HG03469 (cell line): ENCODE measurements at regions not wholly inside any gene's neighbourhood (a gene's known extent, or its start where the extent isn't known, plus 50 kb on each side); places are given as distances from the start of the nearest gene placed in this dataset.
"Not testable (repeated sequence)": the region's sequence is repeated elsewhere in the genome, so short reads cannot be mapped to it uniquely, and the experiment has no call there.

Source experiments
- ATAC-seq: cut with Tn5 transposase; IDR thresholded peaks from one replicate; pipeline ENCODE4 v1.9.1; 2021; ENCODE audit warnings: mild to moderate bottlenecking, moderate library complexity, moderate number of reproducible peaks; ENCODE audit not compliant: unreplicated experiment

DNA sequence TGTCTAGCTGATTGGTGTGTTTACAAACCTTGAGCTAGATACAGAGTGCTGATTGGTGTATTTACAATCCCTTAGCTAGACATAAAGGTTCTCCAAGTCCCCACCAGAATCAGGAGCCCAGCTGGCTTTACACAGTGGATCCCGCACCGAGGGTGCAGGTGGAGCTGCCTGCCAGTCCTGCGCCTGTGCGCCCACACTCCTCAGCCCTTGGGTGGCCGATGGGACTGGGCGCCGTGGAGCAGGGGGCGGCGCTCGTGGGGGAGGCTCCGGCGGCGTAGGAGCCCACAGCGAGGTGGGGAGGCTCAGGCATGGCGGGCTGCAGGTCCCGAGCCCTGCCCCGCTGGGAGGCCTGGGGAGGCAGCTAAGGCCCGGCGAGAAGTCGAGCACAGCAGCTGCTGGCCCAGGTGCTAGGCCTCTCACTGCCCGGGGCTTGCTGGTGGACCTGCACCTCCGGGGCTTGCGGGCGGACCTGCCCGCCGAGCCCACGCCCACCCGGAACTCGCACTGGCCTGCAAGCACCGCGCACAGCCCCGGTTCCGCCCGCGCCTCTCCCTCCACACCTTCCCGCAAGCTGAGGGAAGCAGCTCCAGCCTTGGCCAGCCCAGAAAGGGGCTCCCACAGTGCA is 51.0 kb upstream of the CDYL start:
- ATAC-seq = not testable (repeated sequence)

DNA sequence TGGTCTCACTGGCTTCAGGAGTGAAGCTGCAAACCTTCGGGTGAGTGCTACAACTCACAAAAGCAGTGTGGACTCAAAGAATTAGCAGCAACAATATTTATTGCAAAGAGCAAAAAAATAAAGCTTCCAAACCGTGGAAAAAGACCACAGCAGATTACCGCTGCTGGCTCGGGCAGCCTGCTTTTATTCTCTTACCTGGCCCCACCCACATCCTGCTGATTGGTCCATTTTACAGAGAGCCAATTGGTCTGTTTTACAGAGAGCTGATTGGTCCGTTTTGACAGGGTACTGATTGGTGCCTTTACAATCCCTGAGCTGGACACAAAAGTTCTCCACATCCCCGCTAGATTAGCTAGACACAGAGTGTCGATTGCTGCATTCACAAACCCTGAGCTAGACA is 51.5 kb upstream of the CDYL start:
- ATAC-seq = not testable (repeated sequence)

DNA sequence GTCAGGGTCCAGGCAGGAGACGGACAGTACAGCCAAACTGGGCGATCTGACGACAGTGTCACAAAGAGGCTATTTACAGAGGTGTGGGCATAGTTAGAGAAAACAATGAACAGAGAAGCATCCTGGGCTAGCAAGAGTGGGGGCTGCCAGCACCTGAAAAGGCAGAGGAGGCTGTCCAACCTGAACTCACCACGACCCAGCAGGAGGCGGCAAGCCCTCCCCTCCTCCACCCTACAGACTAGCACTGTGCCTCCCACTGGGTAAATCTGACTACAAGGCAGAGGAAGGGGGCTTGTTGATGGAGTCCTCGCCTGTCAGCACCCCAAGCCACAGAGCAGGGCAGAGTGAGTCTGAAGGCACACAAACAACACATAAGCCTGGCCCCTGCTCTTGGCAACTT is 52.8 kb upstream of the CDYL start:
- no peak for ATAC-seq

DNA sequence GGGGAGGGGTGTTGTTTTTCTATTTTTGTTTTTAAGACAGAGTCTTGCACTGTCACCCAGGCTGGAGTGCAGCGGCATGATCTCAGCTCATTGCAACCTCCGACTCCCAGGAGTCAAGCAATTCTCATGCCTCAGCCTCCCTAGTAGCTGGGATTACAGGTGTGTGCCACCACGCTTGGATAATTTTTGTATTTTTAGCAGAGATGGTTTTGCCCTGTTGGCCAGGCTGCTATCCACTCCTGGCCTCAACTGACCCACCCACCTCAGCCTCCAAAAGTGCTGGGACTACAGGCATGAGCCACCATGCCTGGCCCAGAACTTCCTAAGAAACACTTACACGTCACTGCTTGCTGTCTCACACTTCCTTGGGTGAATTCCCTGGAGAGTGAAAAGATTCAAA is 54.8 kb upstream of the CDYL start:
- ATAC-seq = not testable (repeated sequence)

DNA sequence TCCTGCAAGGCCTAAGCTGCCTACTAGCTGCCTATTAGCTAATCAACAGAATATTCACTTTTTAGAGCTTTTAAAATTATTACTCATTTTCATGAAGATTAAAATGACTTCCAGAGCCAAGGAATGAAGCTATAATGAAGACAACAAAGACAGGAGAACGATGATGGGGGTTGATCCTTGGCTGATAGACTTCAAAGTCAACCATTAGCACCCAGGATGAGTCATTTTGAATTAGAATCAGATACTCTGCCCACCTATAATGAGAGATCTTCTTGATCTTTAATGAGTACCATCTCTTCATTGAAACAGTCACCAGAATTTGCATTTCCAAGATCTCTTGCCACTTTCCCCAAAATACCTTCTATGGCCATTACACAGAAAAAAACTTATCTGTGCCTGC is 56.7 kb upstream of the CDYL start:
- no peak for ATAC-seq

DNA sequence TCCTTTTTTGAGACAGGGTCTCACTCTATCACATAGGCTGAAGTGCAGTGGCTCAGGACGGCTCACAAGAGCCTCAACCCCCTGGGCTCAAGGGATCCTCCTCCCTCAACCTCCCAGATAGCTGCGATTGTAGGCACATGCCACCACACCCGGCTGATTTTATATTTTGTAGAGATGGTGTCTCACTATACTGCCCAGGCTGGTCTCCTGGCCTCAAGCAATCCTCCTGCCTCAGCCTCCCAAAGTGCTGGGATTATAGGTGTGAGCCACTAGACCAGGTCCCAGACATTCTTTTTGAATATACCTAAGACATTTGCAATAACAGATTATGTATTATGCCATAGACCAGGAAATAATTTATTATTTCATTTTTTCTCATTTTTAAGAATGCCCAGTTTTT is 58.3 kb upstream of the CDYL start:
- no peak for ATAC-seq

DNA sequence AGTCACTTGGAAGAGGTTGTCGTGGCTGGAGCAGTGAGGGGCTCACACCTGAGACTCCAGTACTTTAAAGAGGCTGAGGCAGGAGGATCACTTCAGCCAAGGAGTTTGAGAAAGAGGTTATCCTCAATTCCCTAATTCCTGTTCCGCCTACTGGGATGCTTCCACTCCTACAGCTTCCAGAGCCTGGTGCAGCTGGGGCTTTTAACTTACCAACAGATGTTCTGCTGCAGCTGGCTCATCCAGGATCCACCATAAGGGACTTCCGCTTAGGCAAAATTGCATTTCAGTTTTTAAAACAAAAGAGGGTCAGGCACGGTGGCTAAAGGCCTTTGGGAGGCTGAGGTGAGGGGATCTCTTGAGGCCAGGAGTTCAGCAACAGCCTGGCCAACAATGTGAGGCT is 59.1 kb upstream of the CDYL start:
- no peak for ATAC-seq

DNA sequence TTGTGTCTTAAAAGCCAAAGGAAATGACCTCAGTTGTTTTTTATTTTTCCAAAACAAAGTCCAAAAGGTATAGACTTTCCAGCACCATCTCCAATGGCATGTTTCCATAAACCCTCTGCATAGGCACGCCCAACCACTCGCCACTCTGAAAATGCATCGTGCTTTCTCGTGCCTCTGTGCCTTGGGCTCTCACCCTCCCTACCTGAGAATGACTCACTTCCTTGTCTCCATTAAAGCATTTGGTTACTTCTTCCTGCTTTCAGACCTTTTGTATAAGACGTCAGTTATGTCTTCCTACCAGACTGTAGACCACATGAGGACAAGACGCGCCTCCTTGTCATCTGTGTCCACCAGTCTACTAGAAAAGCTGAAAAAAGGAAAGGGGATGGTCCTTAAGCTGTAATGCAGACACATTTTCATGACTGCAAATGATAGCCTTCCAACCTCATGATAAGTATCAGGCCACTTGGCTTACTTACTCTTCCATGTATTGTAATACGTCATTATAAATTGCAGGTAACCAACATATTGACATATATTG is 61.2 kb upstream of the CDYL start:
- no peak for ATAC-seq

DNA sequence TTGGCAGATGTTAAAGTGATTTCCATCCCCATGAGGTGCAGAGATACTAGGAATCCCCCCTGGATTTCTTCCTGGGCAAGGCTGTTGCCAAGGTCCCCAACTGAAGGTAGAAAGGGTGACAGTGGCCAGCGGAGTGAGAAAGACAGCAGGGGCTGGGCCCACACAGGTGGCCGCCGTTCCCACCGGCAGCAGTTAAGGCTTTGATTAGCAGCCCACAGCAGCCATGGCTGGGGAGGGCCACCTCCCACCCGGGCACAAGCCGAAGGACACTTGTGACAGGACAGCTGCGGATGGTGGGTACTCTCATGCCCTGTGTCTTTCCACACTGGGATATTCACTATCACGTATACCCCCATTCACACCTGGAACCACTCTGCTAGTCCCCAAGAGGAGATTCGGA is 63.9 kb upstream of the CDYL start:
- ATAC-seq = no peak

DNA sequence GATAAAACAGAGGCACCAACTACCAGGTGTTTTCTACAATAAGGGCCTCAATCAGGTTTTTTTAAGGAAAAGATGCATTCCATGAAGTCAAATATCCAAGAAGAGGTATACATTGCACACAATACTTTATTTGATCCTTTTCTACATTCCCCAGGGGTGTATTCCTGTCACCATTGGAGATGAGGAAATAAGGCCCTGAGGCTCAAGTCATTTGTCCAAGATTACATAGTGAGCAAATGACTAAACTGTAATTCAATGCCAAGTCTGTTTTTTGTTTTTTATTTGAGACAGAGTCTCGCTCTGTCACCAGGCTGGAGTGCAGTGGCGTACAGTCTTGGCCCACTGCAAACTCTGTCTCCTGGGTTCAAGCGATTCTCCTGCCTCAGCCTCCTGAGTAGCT is 69.2 kb upstream of the CDYL start:
- no peak for ATAC-seq

DNA sequence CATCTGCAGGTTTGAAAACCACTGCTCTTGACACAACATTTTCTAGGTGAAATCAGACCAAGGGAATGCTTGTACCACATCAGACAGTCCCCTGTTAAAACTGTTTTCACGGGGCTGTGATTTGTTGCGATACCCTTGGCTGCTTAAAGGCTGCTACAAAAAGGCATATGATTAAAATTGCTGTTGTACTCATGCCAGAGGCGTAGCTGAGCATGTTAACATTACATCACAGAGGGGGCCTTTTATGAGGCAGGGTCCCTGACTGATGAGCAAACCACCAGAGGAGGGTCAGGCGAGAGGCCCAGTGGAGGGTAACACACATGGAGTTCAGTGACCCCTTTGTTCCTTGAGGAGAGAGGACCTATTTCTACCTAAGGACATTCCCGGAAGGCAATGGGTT is 70.4 kb upstream of the CDYL start:
- ATAC-seq = no peak

DNA sequence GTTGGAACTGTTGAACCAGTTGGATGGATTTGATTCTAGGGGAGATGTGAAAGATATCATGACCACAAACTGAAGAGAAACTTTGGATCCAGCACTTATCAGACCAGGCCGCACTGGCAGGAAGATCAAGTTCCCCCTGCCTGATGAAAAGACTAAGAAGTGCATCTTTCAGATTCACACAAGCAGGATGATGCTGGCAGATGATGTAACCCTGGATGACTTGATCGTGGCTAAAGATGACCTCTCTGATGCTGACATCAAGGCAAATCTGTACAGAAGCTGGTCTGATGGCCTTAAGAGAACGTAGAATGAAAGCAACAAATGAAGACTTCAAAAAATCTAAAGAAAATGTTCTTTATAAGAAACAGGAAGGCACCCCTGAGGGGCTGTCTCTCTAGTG is 72.8 kb upstream of the CDYL start:
- ATAC-seq = no peak

DNA sequence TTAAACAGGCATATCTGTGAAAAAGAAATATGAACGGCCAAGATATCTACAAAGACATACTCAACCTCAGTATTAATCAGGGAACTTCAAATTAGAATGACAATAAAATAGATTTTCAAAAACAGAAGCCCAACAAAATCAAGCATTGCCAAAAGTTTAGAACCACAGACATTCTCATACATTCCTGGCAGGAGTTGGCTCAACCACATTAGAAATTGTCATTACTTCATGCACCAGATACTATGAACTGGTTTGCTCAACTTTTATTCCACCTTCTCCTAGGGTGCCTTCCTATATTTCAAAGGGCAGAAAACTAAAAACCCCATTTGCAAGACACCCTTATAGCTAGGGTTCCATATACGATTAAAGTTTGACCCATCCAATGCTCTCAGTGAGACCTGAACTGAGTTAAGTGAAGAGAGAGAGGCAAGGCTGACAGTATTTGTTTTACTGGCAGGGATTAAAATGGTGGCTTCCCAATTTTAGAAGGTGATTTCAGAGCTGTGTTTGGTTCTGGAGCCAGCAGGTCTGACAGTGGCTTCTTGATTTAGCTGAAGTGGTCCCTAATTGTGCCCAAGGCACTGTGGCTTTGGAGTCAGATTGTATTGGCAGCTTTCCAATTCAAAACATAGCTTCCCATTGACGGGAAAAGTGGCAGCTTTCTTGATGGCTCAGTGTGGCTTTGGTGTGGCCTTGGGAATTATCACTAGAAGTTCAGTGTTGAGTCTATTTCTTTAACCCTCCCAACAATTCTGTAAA is 77.1 kb upstream of the CDYL start:
- no peak for ATAC-seq

DNA sequence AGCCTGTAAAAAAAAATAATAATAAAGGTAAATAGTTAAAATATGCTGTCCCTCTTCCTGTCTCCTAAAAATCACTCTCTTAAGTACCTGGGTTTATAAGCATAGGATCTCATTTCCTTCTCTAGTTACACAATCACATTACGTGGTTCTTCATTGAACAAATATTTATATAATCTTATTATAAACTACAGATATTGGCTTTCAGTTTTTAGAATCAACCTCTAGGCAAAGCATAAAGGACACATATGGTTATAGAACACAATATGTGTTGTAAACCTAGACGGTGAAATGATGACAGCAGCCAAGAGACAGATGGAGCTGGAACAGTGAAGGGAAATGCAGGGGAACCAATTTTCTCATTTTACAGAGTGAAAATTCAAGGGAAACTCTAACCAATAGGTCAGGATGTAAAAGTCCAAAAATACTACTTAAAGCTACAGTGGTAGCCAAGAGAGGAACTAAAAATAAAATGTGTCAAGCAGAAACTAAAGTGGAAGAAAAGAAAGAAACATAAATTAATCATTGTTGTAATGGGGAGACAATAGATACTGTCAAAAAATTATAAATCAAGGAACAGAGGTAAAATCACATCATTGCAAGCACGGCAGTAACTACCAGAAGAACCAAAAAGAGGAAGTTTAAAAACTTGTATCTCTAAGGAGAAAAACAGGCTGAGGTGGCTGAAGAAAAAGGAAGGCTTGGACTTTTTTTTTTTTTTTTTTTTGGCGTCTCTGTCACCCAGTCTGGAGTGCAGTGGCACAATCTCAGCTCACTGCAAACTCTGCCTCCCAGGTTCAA is 82.8 kb upstream of the CDYL start:
- ATAC-seq = no peak

DNA sequence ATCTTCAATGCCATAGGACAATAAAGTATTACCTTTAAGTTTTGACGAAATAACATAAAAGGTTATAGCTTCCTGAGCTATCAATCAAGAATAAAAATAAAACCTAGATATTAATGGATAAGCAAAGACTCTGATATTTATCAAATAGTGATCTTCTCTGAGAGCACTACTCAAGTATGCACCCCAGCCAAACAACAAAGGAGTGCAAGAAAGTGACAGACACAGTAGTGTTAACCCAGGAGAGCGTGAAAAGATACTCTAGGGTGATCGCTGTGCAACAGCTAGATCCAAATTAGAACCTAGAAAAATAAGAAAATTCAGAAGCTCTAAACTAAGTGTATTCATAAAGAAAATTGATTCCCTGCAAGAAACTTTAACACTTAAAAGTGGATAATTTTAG is 83.5 kb upstream of the CDYL start:
- ATAC-seq = no peak

DNA sequence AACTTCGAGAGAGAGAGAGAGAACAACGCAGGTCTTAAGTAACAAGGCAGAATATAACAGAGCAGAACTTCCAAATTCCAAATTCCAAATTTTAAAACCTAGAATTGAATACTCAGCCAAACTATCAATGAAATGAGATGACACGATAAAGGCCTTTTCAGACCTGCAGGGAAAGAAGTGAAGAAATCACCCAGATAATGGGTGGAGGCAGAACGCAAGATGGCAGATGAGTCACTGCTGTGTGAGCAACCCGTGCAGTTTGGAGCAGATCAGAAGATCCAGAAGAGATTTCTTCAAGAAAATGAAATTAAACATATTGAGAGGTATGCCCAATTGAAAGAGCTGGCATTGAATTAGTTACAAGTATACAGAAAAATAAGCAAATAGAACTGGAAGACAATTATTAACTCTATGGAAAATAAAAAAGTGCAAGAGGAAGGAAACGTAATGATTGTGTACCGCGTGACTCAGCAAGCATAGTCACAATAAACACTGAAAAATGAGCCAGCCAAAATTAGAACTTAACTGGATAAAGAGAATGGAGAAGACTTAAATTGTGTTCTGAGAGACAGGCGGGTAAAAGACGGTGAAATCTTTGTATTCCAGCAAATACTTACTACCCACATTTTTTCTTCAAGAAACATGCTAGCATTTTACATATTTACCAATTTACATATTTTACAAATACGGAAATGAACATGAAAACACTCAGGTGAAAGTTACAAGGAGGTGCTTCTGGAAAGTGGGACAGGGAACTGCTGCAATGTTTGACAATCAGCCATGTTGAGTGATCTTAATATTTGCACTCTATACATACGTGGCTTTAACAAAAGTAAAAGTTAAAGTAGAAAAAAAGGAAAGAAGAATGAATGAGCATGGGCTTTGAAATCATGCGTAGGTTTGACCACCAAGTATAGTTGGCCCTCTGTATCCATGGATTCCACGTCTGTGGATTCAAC is 87.9 kb upstream of the CDYL start:
- ATAC-seq = no peak

DNA sequence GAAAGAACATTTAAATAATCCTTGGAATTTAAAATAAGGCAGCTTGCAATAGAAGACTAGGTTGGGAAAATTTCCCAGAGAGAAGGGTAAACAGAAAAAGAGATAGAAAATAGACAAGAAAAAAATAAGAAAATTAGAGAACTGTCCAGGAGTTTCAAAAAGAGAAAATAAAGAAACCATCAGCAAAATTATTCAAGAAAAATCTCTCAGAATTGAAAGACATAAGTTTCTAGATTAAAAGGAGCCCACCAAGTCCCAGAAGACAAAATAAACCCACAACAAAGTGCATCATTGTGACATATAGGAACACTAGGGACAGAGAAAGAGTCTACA is 88.6 kb upstream of the CDYL start:
- no peak for ATAC-seq

DNA sequence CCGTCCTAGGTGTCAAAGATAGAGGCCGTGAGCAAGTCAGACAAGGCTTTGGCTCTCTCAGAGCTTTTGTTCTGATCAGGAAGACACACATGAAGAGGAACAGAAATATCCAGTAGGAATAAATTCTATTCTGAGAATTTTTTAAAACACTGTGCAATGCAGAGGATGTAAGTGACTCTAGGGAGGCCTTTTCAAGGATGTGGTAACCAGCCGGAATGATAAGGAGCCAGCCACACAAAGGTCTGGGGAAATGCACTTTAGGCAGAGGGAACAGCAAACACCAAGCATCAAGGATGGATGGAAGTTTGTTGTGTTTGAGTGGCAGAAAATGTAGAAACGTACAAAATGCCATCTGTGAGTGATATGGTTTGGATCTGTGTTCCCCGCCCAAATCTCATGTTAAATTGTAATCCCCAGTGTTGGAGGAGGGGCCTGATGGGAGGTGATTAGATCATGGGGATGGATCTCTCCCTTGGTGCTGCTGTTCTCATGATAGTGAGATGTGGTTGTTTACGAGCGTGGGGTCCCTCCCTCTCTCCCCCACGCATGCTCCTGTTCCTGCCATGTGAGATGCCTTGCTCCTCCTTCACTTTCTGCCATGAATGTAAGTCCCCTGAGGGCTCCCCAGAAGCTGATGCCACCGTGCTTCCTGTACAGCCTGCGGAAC is 93.6 kb upstream of the CDYL start:
- ATAC-seq = no peak

DNA sequence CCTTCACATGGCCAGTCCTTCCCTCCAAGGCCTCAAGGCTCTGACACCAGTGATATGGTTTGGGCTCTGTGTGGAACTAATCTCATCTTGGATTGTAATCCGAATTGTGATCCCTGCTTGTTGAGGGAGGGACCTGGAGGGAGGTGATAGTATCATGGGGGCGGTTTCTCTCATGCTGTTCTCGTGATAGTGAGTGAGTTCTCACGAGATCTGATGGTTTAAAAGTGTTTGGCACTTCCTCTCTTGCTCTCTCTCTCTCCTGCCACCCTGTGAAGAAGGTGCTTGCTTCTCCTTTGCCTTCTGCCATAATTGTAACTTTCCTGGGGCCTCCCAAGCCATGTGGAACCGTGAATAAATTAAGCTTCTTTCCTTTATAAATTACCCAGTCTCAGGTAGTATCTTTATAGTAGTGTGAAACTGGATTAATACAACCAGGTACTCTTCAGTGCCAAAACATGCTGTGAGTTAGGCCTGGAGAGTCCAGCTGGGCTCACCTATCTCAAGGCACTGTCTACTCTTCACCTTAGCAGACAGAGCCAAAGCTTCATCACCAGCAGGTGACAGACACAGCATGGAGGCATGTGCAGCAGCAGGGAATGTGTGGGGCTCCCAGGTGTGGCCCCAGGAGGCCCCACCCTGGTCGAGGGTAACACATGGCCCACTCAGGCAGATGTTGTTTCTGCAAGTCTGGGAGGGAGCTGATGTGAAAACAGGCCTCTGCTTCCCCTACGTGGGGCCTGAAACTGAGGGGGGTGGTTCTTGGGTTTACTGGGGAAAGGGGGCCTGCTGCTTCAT is 97.5 kb upstream of the CDYL start:
- ATAC-seq = no peak

DNA sequence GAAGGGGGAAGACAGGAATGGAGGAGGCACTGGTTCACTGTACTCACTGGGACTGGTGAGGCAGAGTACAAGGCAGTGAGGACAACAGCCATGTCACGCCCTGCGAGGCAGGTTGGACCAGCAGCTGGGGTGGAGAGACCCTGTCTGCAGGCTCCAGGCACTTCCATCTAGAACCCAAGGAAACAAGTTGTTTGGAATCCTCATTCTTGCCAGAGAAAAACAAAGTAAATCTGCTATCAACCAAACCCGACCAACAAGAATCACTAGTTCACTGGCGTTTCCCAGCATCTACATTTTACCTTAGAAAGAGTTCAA is 98.5 kb upstream of the CDYL start:
- no peak for ATAC-seq
